Nephron progenitor cell (in vitro differentiated cells): ENCODE measurements at regions not wholly inside any gene's neighbourhood (a gene's known extent, or its start where the extent isn't known, plus 50 kb on each side); places are given as distances from the start of the nearest gene placed in this dataset.
A peak's percentile ranks its signal among the peaks of the same experiment; 100 is the strongest.

Experiments used
- DNase-seq: peaks from one replicate; pipeline ENCODE4 v3.0.0; 2021
- H3K27ac Mint-ChIP-seq: 2 replicates; pipeline ENCODE4 v1.8.0; 2021; ENCODE audit warnings: mild to moderate bottlenecking, moderate library complexity, mixed read lengths
- H3K27me3 Mint-ChIP-seq: 2 replicates; pipeline ENCODE4 v1.8.0; 2021; ENCODE audit warnings: mild to moderate bottlenecking, low read depth, mixed read lengths; ENCODE audit not compliant: poor library complexity
- H3K36me3 Mint-ChIP-seq: 2 replicates; pipeline ENCODE4 v1.8.0; 2021; ENCODE audit warnings: low read depth, mixed read lengths
- H3K4me1 Mint-ChIP-seq: 2 replicates; pipeline ENCODE4 v1.8.0; 2021; ENCODE audit warnings: mixed read lengths
- H3K4me3 Mint-ChIP-seq: 2 replicates; pipeline ENCODE4 v1.8.0; 2021; ENCODE audit warnings: mild to moderate bottlenecking, moderate library complexity, mixed read lengths
- H3K9me3 Mint-ChIP-seq: 2 replicates; pipeline ENCODE4 v1.8.0; 2021; ENCODE audit warnings: mild to moderate bottlenecking, moderate library complexity, mixed read lengths
- CTCF ChIP-seq: fragments of 200-600 bp; sonication (generic); IDR thresholded peaks from 2 replicates; pipeline ENCODE4 v1.5.0; 2021; ENCODE audit warnings: antibody characterized with exemption

DNA sequence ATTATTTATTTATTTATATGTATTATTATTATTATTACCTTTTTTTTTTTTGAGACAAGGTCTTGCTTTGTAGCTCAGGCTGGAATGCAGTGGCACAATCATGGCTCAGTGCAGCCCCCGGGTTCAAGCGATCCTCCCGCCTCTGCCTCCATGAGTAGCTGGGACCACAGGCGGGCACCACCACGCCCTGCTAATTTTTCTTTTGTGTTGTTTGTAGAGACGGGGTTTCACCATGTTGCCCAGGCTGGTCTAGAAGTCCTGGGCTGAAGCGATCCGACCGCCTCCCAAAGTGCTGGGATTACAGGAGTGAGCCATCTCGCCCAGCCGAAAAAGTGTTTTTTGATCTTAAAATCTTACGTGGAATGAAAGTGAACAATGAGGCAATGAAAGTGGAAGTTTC is 79.4 kb upstream of the C1GALT1 start:
- Mint-ChIP-seq H3K4me3 (no peak overlapping the region), H3K27me3 (peaks cover 4% of the 10 kb centered on the region), H3K4me1 (peaks cover 45% of the 10 kb centered on the region), H3K27ac (no peak overlapping the region), H3K9me3 (peaks cover 4% of the 10 kb centered on the region), H3K36me3 (no peaks in the 10 kb centered on the region)
- DNase-seq, result no peak
- no peak for TF ChIP-seq CTCF

- no peaks in the 10 kb centered on the region for H3K36me3 Mint-ChIP-seq
- no peak overlapping the region for H3K4me3 Mint-ChIP-seq
- no peak overlapping the region for H3K27ac Mint-ChIP-seq
- TF ChIP-seq CTCF, result peak; percentile 59
- H3K27me3 Mint-ChIP-seq, result peaks cover 4% of the 10 kb centered on the region
- DNase-seq, result no peak
- peaks cover 9% of the 10 kb centered on the region for H3K9me3 Mint-ChIP-seq
- H3K4me1 Mint-ChIP-seq, result peaks cover 42% of the 10 kb centered on the region
Measured at GRCh38 chr7:7103343-7104313, 78.7 kb upstream of the C1GALT1 start.

DNA sequence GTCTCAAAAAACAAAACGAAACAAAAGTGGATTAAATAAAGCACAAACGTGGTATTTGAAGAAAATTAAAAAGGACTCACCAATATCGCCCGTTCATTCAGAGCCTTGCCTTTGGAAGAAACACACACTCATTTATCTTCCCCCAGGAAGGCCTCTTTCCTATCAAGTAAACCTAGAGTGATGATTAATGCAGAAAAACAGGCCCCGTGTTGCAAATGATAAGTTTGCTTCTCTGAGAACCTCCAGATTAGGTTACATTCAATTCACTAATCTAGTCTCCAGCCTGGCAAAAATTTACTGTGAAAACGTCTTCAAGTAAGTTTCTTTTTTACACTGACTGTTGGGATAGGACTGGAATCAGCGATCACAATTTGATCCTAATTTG is 78.0 kb upstream of the C1GALT1 start:
- Mint-ChIP-seq H3K27me3 (peaks cover 4% of the 10 kb centered on the region), H3K27ac (no peak overlapping the region), H3K9me3 (peaks cover 16% of the 10 kb centered on the region), H3K4me3 (no peak overlapping the region), H3K4me1 (peaks cover 35% of the 10 kb centered on the region), H3K36me3 (no peaks in the 10 kb centered on the region)
- no peak for DNase-seq
- TF ChIP-seq CTCF, result no peak

- Mint-ChIP-seq H3K9me3 (peaks cover 20% of the 10 kb centered on the region), H3K4me1 (peaks cover 29% of the 10 kb centered on the region), H3K4me3 (no peak overlapping the region), H3K27ac (no peak overlapping the region), H3K27me3 (peaks cover 4% of the 10 kb centered on the region), H3K36me3 (no peaks in the 10 kb centered on the region)
- no peak for TF ChIP-seq CTCF
- no peak for DNase-seq
Measured at GRCh38 chr7:7104971-7105370, 77.4 kb upstream of the C1GALT1 start.

DNA sequence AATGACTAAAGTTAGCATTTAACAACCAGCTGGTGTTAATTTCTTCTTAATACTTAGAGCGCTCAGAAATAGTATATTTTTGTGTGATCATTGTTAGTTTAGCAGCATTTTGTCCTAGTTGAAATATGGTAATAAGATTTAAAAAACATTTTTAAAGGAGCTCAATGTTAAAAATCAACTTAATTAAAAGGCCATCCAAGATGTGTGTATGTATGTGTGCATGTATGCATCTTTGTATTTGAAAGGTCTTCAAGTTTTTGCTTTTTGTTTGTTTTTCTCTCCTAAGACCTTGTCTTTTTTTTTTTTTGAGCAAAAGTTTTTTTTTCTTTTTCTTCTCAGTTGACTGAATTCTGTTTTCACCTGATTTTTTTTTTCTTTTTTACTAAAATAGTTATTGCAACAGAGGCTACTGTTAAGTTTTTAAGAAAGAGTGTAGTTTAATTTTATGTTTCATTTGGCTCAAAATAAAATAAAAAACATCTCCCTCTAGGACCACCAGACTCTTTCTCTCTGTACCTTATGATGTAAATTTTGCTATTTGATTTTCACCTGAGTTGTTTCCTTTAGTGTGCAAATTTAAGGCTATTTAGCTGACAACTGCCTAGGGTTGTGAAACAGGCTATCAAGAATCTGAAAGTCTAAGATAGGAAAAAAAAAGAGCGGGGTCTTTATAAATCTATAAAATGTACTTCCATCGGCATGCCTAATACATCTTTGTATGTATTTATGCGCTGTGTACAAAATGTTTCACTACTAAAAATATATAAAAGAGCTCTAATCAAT is 76.4 kb upstream of the C1GALT1 start:
- DNase-seq, result no peak
- no peak overlapping the region for H3K4me3 Mint-ChIP-seq
- peaks cover 4% of the 10 kb centered on the region for H3K27me3 Mint-ChIP-seq
- peaks cover 25% of the 10 kb centered on the region for H3K9me3 Mint-ChIP-seq
- no peak for TF ChIP-seq CTCF
- H3K36me3 Mint-ChIP-seq, result no peaks in the 10 kb centered on the region
- H3K4me1 Mint-ChIP-seq, result peaks cover 18% of the 10 kb centered on the region
- H3K27ac Mint-ChIP-seq, result no peak overlapping the region
